Right atrium auricular region (tissue), 2 donors: ENCODE measurements at regions not wholly inside any gene's neighbourhood (a gene's known extent, or its start where the extent isn't known, plus 50 kb on each side); places are given as distances from the start of the nearest gene placed in this dataset.
"Not testable (repeated sequence)": the region's sequence is repeated elsewhere in the genome, so short reads cannot be mapped to it uniquely, and the experiment has no call there.

Experiments
- DNase-seq: peaks from one replicate; pipeline ENCODE4 v3.0.0-alpha.2; 2019; ENCODE audit warnings: low spot score
- H3K27ac ChIP-seq, 2 donors: fragments of 200-600 bp; sonication (generic); 1 replicate in 1 of 2; 2 replicates in 1 of 2; pipeline ENCODE4 v1.5.1; 2016 to 2019
- H3K27me3 ChIP-seq, 2 donors: fragments of 200-600 bp; sonication (generic); one replicate each; pipeline versions ENCODE4 v1.5.1 to v1.6.0; 2017 to 2019
- H3K36me3 ChIP-seq: fragments of 200-600 bp; sonication (generic); one replicate; pipeline ENCODE4 v1.5.1; 2016
- H3K4me1 ChIP-seq, 2 donors: fragments of 200-600 bp; sonication (generic); one replicate each; pipeline versions ENCODE4 v1.5.1 to v1.6.0; 2017 to 2019
- H3K4me3 ChIP-seq, 2 donors: fragments of 200-600 bp; sonication (generic); 1 replicate in 1 of 2; 2 replicates in 1 of 2; pipeline ENCODE4 v1.5.1; 2017 to 2019; ENCODE audit warnings: mild to moderate bottlenecking in 1 of 2, moderate library complexity in 1 of 2
- H3K9me3 ChIP-seq, 2 donors: fragments of 200-600 bp; sonication (generic); one replicate each; pipeline ENCODE4 v1.5.1; 2019
- CTCF ChIP-seq, 2 donors: fragments of 200-600 bp; sonication (generic); IDR thresholded peaks; one replicate each; pipeline ENCODE4 v1.5.1; 2019; ENCODE audit warnings: antibody characterized with exemption in 2 of 2

GRCh38 chr7:115574681-115575291, 455.8 kb downstream of the TFEC start:
- no peak overlapping the region for H3K4me3 ChIP-seq
- no peak overlapping the region for H3K27ac ChIP-seq
- H3K9me3 ChIP-seq: no peaks in the 10 kb centered on the region
- H3K36me3 ChIP-seq: no peaks in the 10 kb centered on the region
- H3K4me1 ChIP-seq: no peaks in the 10 kb centered on the region
- no peaks in the 10 kb centered on the region for H3K27me3 ChIP-seq
- DNase-seq: no peak
- TF ChIP-seq CTCF (IDR thresholded peaks at IDR 0.05): no peak

- H3K4me3 ChIP-seq: no peak overlapping the region
- no peak overlapping the region for H3K27ac ChIP-seq
- H3K36me3 ChIP-seq: no peaks in the 10 kb centered on the region
- no peak for TF ChIP-seq CTCF (IDR thresholded peaks at IDR 0.05)
- H3K9me3 ChIP-seq: no peaks in the 10 kb centered on the region
- no peak for DNase-seq
- no peaks in the 10 kb centered on the region for H3K27me3 ChIP-seq
- H3K4me1 ChIP-seq: no peaks in the 10 kb centered on the region
Observed at GRCh38 chr7:115572111-115572510, 458.5 kb downstream of the TFEC start.

- no peak overlapping the region for H3K4me3 ChIP-seq
- H3K9me3 ChIP-seq: no peaks in the 10 kb centered on the region
- no peaks in the 10 kb centered on the region for H3K4me1 ChIP-seq
- no peaks in the 10 kb centered on the region for H3K27me3 ChIP-seq
- H3K36me3 ChIP-seq: no peaks in the 10 kb centered on the region
- no peak for TF ChIP-seq CTCF (IDR thresholded peaks at IDR 0.05)
- no peak overlapping the region for H3K27ac ChIP-seq
- no peak for DNase-seq
Observed at GRCh38 chr7:115561335-115562110, 469.0 kb downstream of the TFEC start.

GRCh38 chr7:115559877-115560276, 470.7 kb downstream of the TFEC start:
- no peak overlapping the region for H3K4me3 ChIP-seq
- no peak for TF ChIP-seq CTCF (IDR thresholded peaks at IDR 0.05)

DNA sequence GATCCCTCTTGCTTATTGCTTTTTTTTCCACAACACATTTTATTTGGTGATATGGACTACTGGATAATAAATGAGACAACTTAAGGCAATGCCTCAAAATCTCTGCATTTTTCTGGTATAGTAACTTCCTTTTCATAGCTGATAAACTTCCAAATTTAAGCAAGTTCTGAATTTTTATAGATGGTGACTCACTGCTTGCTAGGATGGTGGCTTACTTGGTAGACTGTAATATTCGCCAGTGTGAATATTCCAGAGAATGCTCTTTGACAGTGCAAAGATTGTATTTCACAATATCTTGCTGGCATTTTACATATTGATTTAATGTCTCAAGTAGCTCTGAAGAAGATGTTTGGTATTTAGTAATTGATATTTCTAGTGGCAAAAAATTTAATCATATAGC, 472.4 kb downstream of the TFEC start:
- Histone ChIP-seq H3K9me3 (no peaks in the 10 kb centered on the region), H3K4me1 (no peaks in the 10 kb centered on the region), H3K36me3 (no peaks in the 10 kb centered on the region), H3K27ac (no peak overlapping the region), H3K4me3 (no peak overlapping the region), H3K27me3 (no peaks in the 10 kb centered on the region)
- no peak for TF ChIP-seq CTCF (IDR thresholded peaks at IDR 0.05)
- DNase-seq: no peak

More at GRCh38 chr7:115559877-115560276, 470.7 kb downstream of the TFEC start:
- Histone ChIP-seq H3K27me3 (no peaks in the 10 kb centered on the region), H3K36me3 (no peaks in the 10 kb centered on the region), H3K9me3 (no peaks in the 10 kb centered on the region), H3K27ac (no peak overlapping the region), H3K4me1 (no peaks in the 10 kb centered on the region)
- no peak for DNase-seq

DNA sequence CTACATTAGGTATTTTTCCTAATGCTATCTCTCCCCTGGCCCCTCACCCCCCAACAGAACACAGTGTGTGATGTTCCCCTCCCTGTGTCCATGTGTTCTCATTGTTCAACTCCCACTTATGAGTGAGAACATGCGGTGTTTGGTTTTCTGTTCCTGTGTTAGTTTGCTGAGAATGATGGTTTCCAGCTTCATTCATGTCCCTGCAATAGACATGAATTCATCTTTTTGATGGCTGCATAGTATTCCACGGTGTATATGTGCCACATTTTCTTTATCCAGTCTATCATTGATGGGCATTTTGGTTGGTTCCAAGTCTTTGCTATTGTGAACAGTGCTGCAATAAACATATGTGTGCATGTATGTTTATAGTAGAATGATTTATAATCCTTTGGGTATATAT, 473.3 kb downstream of the TFEC start:
- H3K4me3 ChIP-seq, H3K27ac ChIP-seq, DNase-seq, H3K9me3 ChIP-seq, H3K27me3 ChIP-seq, H3K36me3 ChIP-seq, H3K4me1 ChIP-seq: not testable (repeated sequence)
